SW 1271 (cell line): ENCODE measurements at regions not wholly inside any gene's neighbourhood (a gene's known extent, or its start where the extent isn't known, plus 50 kb on each side); places are given as distances from the start of the nearest gene placed in this dataset.

ENCODE experiments used
- DNase-seq, 2 experiments: peaks; one replicate each; lab custom pipeline; 2025; lab: John Stamatoyannopoulos, UW

DNA sequence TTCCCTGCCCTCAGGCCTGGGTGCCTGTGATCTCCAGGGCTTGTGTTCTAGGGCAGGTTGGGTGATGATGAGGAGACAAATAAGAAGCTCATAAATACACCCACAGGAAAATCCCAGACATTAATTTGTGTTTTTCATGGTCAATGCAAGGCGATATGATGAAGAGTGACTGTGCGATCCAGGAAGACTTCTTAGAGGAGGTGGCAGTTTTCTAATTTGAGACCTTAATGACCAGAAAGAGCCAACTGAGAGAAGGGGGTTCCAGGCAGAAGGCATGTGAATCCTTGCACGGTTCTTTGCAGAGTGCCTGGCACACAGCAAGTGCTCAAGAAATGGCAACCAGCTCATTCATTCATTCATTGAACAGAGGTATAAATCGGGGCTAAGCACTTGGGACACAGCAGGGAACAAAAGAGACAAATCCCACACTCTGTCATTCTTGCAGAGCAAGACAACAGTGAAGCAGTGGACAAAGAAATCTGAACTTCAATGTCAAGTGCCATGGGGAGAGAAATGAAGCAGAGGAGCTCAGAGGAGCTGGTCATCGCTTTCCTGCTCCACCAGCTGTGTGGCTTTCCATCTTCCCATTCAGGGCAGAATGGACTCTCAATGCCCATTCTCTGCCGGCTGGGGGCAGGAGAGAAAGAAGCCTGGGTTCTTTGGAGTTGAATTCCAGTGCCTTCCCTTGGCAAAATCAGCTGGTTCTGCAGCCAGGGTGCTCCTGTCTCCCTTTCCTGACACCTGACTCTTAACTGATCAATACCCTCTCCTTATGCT is 128.3 kb downstream of the AACS start:
- no peak for DNase-seq

DNA sequence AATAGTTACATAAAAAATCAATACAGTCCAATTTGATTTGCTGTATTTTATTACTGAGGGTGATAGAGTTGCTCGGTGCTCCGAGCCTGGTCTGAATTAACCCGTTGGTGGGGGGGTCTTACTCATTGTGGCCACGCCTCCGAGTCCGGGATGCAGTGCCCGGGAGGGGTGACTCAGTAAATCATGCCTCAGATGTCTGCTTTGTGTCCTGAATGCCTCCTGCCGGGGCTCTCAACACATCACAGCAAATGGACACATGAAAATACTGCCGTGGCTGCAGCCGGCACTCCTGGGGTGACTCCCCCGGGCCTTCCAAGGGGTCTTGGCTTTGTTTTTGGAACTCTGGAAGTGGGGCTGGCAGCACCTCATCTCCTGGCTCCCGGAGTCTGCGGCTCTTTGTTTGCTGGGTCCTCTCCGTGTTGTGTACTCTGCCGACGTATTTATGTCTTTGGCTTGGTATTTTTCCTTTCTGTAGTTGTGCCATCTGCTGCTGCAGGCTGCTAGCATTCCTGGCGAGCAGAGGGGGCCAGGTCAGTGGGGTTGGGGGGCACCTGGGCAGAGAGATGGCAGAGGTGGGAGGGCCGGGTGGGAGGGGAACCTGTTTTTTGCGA is 129.0 kb downstream of the AACS start:
- peak in 1 of 2 experiments; percentile 11 for DNase-seq

DNA sequence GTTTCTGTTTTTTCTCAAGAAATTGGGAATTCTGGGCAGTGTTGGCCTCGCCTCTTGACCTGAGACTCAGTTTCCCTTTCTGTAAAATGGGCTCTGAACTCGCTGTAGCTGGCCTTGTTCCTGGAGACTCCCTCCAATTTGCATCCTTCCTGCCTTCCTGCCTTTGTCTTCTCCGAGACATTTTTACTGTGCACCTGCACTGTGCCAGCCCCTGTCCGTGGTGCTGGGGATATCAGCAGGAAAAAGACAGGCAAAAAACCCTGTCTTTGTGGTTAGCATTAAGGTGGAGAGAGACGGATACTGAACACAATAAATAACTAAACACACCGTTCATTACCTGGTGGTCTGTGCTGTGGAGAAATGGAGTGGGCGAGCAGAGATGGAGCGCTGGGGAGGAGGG is 129.8 kb downstream of the AACS start:
- no peak for DNase-seq

DNA sequence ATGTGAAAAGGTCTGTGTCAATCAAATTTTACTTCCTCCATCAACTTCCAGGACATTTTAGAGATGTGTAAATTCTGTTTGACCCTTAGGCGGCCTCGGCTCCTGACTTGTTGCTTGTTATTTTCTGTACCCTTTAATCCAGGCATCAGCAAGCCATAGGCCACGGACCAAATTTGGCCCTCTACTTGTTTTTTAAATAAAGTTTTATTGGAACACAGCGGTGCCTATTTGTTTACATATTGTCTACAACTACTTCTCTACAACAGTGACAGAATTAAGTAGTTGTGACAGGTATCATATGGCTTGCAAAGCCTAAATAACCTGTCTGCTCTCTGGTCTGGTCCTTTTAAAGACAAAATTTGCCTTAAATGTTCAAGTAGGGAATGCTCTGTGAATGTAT is 132.1 kb downstream of the AACS start:
- no peak for DNase-seq

DNA sequence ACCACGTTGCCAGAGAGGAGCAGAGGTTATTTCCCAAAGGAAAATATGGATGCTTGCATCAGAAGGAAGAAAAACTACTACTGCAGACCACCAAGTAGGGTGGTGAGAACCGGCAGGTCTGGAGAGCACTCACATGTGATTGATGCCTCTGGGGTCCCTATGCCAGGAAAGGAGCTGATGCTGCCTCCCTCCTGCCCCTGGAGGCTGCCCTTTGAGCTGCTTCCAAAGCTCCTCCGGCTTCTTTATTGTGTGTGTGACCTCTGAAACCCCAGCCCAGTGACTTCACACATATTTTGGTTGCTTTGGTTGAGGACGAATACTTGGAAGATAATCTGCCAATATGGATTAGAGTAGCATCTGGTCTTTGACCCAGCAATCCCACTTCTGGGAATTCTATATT is 133.4 kb downstream of the AACS start:
- no peak for DNase-seq

DNA sequence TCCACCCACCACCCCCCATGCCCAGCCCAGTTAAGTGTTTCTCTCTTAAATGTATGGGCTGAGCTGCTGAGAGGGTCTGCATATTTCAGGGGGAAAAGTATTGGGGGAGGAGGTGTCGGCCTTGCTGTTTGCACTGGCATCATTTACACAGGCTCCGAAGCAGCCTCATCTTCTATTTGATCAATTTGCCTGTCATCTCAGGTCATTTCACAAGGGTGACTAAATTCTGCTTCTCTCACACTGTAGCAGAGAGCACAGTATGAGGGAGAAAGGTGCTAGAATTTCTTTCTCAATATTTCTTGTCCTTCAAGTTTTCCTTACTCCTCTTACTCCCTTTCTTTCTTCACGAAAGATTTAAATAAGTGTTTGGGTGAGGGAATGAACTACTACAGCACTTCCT is 135.9 kb downstream of the AACS start:
- DNase-seq, result no peak

DNA sequence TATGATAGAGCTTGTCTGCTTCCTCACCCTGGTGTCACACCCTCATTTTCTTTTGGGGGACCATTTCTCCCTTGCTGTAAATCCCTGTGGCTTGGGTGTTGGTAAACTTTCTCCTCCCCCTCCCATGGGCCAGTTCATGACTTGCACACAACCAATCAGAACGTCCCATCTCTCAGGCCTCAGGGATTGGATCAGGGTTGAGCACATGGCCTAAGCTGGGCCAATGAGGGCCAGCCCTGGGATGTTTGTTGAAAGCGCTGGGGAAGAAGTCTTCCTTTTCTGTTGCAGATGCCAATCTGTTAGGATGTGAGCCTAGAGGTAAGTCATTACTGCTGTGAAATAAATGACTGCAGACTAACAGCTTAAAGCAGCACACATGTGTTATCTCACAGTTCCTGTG is 136.7 kb downstream of the AACS start:
- no peak for DNase-seq

DNA sequence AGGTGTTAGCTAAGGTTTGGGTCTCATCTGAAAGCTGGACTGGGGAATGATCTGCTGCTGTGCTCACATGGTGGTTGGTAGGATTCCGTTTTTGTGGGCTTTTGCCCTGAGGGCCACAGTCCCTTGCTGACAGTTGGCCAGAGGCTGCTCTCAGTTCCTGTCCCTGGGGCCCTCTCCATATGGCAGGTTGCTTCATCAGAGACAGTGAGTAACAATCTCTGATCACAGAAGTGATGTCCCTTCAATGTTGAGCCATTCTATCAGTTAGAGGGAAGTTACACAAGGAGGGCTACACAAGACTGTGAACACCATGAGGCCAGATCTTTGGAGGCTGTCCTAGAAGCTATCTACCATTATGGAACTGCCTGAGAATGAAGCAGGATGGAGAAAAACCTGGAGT is 137.2 kb downstream of the AACS start:
- no peak for DNase-seq

DNA sequence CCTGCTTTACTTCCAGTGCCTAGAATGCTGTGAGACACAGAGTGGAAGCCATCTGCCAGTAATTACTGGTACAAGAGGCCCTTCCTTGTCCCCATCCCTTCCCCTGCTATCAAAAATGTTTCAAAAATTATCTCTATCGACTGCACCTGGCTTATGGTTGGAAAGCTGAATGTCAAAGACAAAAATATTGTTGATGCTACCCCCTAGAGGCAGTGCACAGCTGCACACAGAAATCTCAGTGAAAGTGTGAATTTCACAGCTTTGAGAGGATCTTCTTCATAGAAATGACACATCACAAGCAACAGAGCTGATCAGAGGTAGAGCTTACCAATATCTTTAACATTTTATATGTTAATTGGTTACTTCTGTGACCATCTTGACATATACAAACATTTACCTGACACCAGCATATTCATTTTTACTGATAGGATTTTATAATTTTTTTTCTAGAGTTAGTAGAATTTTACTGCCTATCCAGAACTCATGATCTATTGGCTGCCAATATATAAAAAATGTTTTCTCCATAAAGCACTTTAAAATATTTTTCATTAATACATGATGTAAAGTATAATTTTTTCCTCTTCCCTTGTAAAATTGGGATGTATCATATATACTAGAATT is 138.0 kb downstream of the AACS start:
- peak in 1 of 2 experiments; percentile 11 for DNase-seq

DNA sequence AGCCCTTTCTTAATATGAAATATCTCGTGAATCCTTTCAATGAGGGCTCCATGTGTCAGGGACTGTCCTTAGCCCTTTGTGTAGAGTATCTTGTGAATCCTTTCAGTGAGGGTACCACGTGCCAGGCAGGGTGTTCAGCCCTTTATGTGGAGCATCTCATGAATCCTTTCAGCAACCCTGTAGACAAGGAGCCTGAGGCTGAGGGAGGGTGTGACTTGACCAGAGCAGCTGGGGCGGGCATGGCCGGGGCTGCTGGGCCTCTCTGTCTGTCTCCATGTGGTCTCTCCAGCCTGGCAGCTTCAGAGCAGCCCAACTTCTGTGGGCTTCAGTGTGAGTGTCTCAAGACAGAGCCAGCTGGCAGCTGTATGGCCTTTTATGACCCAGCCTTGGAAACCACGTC is 140.2 kb downstream of the AACS start:
- DNase-seq, result no peak

DNA sequence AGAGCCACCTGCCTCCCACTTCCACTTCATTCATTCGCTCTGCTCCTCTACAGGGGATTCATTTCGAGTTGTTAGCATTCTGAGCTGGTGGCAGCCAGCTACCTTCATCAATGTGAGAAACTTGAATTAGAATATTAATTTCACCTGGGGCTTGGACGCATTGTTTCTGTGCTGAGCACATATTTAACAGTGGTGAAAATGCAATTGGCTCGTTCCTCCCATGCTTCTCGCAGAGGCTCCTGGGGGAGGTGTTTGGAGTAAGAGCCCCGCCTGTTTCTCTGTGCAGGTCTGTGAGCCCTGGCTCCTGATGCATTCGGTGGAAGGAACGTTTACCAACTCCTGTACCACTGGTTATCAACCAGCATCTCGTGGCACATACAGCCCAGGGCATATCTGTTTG is 141.5 kb downstream of the AACS start:
- DNase-seq, result no peak

DNA sequence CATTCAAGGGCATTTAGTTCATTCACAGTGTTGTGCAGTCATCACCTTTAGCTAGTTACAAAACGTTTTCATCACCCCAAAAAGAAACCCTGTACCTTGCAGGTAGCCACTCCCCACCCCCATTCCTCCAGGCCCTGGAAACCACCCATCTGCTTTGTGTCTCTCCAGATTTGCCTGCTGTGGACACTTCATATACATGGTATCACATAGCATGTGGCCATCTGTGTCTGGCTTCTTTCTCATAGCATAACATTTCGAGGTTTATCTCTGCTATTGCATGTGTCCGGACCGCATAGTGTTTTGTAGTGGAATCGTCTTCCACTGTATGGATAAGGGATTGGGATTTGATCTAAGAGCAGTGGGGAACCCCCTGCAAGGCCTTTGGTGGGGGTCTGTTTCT is 143.1 kb downstream of the AACS start:
- no peak for DNase-seq

DNA sequence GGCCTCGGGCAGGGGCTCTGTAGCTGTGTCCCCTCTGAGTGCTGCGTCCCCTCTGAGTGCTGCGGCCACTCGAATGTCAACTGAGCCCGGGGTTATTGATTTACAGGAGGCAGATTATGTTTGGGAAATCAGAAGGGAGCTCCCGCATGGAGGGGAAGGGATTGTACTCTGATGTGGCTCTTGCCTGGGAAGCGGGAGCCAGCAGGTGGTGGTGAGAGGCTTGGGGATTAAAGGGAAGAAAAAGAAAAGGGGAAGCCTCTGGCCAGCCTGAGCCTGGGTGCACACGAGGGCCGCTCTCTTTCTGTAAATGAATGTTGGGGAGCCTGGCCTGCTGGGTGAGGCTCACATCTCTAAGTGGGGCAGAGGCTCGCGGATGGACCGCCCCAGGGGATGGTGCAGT is 143.7 kb downstream of the AACS start:
- DNase-seq, result no peak

DNA sequence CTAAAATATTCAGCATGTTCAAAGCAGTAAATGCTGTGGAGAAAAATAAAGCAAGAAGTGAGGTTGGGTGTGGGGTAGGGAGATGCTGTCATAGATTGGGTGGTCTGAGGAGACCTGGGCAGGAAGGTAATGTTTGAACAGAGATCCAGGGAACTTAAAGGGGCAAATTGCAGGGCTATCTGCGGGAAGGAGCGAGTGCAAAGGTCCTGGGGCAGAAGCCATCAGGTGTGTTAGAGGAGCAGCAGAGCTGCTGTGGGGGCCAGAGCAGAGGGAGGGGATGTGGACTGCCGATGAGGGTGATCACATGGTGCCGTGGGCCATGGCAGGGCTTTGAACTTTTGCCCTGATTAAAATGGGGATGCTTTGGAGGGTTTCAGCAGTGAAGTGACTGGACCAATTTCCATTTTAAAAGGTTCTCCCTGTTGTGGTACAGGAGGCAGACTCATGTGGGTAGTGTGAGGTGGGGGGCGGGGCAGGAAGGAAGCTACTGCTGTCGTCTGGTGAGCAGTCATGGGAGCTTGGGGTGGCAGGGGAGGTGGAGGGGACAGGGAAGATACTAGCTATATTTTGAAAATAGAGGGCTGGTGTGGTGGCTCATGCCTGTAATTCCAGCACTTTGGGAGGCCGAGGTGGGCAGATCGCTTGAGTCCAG is 145.0 kb downstream of the AACS start:
- no peak for DNase-seq

DNA sequence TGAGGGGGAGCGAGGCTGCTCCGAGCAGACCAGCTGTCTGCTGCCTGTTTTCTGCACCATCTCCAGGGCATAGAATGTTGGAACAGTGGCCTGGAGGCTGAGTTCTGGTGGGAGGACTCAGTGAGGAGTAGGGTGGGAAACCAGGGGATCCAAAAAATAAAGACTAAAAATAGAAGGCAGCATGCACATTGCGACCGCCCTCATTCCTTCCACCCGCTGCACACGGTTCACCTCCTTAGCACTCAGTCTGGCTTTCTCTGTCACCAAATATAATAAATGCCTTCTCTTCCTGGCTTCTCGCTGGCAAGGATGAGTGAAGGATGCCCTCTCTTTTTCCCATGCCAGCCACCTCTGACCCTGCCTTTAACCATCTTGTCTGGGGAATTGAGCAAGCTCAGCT is 146.2 kb downstream of the AACS start:
- DNase-seq, result no peak

DNA sequence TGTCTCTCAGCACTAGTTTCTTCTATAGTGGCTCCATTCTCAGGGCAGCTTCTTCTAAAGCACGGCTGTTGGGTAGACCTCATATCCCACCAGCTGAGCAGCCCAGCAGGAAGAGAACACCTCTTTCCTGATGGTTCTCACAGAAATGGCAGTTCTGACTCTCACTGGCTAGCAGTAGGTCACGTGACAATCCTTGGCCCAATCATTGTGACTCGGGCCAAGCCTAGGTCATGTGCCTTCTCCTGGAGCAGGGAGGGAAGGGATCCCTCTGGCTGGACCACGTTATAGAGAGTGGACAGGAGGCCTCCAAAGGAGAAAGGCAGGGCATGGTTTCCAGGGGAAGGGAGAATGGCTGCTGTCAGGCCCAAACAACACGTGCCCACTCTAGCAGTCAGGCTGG is 149.1 kb downstream of the AACS start:
- DNase-seq, result no peak

DNA sequence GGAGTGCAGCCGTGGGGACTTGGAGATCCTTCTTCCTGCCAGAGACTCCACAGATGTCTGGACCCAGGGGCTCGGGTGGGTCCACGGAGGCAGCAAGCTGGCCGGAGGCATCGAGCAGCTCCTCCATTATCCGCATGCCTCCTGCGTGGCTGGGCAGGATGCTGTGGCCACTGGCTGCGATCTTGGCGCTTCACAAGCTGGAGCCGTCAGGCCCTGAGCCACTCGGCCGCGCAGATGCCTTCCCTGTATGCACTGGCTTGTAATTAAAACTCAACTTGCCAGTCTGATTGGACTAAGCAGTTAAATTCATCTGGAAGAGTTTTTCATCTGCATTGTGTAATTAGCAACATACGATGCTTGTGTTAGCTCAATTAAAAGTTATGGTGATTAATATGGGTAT is 151.5 kb downstream of the AACS start:
- no peak for DNase-seq

DNA sequence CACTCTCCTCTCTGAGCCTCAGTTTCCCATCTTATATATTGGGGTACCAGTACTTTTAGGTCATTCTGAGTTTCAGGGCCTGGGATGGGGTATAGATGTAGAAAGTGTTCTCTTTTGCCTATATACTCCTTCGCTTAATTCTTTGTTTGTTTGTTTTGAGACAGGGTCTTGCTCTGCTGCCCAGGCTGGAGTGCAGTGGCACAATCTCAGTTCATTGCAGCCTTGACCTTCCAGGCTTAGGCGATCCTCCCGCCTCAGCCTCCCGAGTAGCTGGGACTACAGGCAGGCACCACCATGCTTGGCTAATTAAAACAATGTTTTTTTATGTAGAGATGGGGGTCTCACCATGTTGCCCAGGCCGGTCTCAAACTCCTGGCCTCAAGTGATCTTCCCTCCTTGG is 152.1 kb downstream of the AACS start:
- DNase-seq, result no peak

DNA sequence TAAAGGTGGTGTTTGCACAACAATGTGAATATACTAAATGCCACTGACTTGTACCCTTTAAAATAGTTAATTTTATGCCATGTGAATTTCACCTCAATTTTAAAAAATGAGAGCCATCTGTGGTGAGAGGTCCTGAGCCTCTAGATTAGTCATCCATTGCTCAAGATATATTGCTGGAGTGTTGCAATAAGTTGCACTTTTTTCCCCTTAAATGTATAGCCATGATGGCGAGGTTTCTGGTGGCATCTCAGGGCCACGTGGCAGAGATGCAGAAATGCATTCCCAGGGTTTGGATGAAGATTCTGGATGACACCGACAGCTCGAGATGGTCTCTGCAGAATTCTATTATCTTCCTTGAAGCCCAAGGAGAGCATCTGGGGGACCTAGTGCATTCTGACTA is 153.7 kb downstream of the AACS start:
- DNase-seq, result no peak

DNA sequence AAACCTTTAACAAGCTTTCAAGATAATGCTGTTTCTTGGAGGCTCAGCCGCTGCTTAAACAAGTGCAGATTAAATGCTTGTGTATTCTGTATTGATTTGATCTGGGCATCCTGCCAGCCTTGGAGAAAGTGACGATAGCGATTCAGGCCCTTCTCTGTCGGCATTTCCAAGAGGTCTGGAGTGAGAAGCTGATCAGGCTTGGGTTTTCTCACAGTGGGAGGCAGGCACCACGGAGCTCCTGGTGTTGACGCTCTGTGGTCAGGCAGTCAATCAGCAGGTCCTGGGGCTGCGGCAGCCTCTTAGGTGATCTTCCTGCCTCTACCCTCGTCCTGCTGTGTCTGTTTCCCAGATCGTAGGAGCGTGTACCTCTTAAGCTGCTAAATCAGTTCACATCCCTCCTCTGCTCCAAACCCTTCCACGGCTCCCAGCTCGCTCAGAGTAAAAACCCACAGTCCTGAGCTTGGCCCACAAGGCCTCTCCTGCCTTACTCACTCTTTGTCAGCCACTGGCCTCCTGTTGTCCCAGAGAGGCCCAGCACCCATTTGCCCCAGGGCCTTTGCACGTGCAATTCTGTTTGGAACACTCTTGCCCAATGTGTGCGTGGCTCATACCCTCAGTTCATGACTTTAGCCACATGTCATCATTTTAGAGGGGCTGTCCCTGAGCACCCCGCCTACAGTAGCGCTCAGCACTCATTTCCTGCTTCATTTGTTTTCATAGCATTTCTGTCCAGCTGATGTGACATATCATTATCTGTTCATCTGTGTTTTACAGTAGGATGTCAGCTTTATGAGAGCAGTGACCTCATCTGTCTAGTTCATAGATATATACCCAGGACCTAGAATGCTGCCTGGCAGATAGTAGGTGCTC is 155.4 kb downstream of the AACS start:
- DNase-seq, result no peak

DNA sequence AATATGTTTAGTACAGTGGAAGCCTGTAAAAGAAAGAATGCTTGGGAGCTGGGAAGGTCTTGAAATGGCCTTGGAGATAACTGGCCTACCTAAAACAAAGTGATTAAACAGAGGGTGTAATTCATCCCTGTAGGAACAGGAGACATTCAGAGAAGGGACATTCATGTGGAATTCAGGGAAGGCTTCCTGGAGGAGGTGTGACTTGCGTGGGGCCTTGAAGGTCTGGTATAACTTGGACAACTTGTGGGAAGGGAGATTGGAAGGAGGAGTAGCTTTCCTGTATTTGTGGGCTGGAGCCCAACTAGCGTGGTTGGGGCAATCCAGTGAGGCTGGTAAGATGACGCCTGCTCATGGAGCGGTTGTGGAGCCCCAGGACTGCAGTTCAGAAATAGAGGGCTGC is 156.4 kb downstream of the AACS start:
- no peak for DNase-seq

DNA sequence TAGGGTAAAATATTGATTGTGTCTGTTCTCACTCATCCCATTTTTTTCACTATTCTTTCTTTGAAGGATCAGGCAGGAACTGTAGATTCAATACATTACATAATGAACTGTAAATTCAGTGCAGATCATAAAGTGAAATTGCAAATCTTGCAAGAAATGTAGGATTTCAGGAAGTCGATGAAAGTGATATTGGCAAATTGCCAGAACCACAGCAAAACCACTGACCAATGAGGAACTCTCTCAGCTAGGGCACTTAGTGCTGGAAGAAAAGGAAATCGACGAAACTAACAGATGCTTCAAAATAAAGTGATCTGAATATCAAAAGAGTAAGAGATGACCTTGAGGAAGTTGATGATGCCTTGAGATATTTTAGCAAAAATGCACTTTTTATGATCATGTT is 157.6 kb downstream of the AACS start:
- no peak for DNase-seq
